ENCODE measurements at regions not wholly inside any gene's neighbourhood (a gene's known extent, or its start where the extent isn't known, plus 50 kb on each side); places are given as distances from the start of the nearest gene placed in this dataset.
A peak's percentile ranks its signal among the peaks of the same experiment; 100 is the strongest.

- peak; percentile 54 for DNase-seq (ENCODE audit: low read depth)
- TF ChIP-seq, protein P1, sequence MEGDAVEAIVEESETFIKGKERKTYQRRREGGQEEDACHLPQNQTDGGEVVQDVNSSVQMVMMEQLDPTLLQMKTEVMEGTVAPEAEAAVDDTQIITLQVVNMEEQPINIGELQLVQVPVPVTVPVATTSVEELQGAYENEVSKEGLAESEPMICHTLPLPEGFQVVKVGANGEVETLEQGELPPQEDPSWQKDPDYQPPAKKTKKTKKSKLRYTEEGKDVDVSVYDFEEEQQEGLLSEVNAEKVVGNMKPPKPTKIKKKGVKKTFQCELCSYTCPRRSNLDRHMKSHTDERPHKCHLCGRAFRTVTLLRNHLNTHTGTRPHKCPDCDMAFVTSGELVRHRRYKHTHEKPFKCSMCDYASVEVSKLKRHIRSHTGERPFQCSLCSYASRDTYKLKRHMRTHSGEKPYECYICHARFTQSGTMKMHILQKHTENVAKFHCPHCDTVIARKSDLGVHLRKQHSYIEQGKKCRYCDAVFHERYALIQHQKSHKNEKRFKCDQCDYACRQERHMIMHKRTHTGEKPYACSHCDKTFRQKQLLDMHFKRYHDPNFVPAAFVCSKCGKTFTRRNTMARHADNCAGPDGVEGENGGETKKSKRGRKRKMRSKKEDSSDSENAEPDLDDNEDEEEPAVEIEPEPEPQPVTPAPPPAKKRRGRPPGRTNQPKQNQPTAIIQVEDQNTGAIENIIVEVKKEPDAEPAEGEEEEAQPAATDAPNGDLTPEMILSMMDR (IDR thresholded peaks at IDR 0.05; ENCODE audit: insufficient read depth, low read length, poor library complexity, severe bottlenecking): no peak
- H3K27me3 ChIP-seq (ENCODE audit: control insufficient read depth, insufficient read depth, low read length): no peaks in the 10 kb centered on the region
- H3K4me3 ChIP-seq (ENCODE audit: low read depth, low read length): no peak overlapping the region
- no peaks in the 10 kb centered on the region for H3K36me3 ChIP-seq (ENCODE audit: control insufficient read depth, insufficient read depth, low read length)
Measured at GRCh38 chr3:59321881-59322540, 272.2 kb upstream of the CFAP20DC start.

- no peaks in the 10 kb centered on the region for H3K36me3 ChIP-seq (ENCODE audit: control insufficient read depth, insufficient read depth, low read length)
- no peak for DNase-seq (ENCODE audit: low read depth)
- H3K27me3 ChIP-seq (ENCODE audit: control insufficient read depth, insufficient read depth, low read length): no peaks in the 10 kb centered on the region
- no peak overlapping the region for H3K4me3 ChIP-seq (ENCODE audit: low read depth, low read length)
- TF ChIP-seq, protein P1 (IDR thresholded peaks at IDR 0.05; ENCODE audit: insufficient read depth, low read length, poor library complexity, severe bottlenecking): no peak
Measured at GRCh38 chr3:59320080-59320479, 270.3 kb upstream of the CFAP20DC start.

GRCh38 chr3:59319442-59319841 lies 269.6 kb upstream of the CFAP20DC start:
- no peak overlapping the region for H3K4me3 ChIP-seq (ENCODE audit: low read depth, low read length)
- H3K27me3 ChIP-seq (ENCODE audit: control insufficient read depth, insufficient read depth, low read length): no peaks in the 10 kb centered on the region
- DNase-seq (ENCODE audit: low read depth): no peak
- TF ChIP-seq, protein P1 (IDR thresholded peaks at IDR 0.05; ENCODE audit: insufficient read depth, low read length, poor library complexity, severe bottlenecking): no peak
- no peaks in the 10 kb centered on the region for H3K36me3 ChIP-seq (ENCODE audit: control insufficient read depth, insufficient read depth, low read length)

DNA sequence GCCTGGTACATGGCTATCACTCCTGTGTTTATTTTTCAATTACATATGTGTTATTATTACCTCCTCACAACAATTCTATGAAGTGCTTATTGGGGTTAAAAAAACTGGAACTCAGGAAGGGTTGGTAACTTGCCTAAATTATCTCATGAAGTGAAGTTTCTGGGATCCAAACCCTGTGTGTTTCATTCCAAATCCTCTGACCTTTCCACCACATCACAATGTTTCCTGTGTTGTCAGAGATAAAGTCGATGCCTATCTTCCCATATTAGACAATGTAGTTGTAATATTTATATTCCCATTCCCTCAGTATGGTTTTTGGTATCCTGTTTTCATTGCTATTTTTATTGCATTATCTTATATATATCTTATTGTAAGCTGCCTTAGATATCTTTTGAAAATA lies 269.1 kb upstream of the CFAP20DC start:
- Histone ChIP-seq H3K36me3 (ENCODE audit: control insufficient read depth, insufficient read depth, low read length) (no peaks in the 10 kb centered on the region), H3K27me3 (ENCODE audit: control insufficient read depth, insufficient read depth, low read length) (no peaks in the 10 kb centered on the region), H3K4me3 (ENCODE audit: low read depth, low read length) (no peak overlapping the region)
- TF ChIP-seq, protein P1 (IDR thresholded peaks at IDR 0.05; ENCODE audit: insufficient read depth, low read length, poor library complexity, severe bottlenecking): no peak
- no peak for DNase-seq (ENCODE audit: low read depth)

GRCh38 chr3:59317386-59317785 lies 267.6 kb upstream of the CFAP20DC start:
- TF ChIP-seq, protein P1 (IDR thresholded peaks at IDR 0.05; ENCODE audit: insufficient read depth, low read length, poor library complexity, severe bottlenecking): no peak
- no peak overlapping the region for H3K4me3 ChIP-seq (ENCODE audit: low read depth, low read length)
- no peaks in the 10 kb centered on the region for H3K27me3 ChIP-seq (ENCODE audit: control insufficient read depth, insufficient read depth, low read length)
- H3K36me3 ChIP-seq (ENCODE audit: control insufficient read depth, insufficient read depth, low read length): no peaks in the 10 kb centered on the region
- DNase-seq (ENCODE audit: low read depth): no peak

DNA sequence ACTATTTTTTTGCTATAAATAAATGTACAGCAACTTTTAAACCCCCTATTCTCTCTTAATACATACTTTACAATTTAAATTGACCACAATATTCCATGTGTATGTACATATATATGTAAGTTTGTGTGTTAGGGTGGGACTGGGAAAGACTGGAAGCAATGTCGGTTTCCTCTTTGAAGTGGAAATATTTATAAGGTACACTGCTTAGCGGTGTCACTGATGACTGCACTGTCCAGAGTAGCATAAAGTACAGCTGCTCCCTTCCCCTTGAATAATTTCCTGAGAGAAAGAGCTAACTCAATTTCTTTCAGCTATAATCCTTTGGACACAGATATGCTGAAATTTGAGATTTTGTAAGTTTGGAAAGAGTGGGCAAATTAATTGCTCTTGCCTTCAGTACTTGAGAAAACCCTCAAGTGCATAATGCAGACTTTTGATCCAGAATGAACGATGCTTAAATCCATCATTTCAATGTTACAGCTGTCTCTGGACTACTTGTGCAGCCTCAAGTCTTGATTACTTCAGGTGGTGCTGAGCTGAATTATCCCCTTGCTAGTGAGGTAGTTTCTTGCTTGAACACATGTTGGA lies 267.0 kb upstream of the CFAP20DC start:
- no peak for DNase-seq (ENCODE audit: low read depth)
- TF ChIP-seq, protein P1 (IDR thresholded peaks at IDR 0.05; ENCODE audit: insufficient read depth, low read length, poor library complexity, severe bottlenecking): no peak

More for the DNA sequence above, 267.0 kb upstream of the CFAP20DC start:
- Histone ChIP-seq H3K36me3 (ENCODE audit: control insufficient read depth, insufficient read depth, low read length) (no peaks in the 10 kb centered on the region), H3K27me3 (ENCODE audit: control insufficient read depth, insufficient read depth, low read length) (no peaks in the 10 kb centered on the region), H3K4me3 (ENCODE audit: low read depth, low read length) (no peak overlapping the region)
